Mesodermal cell (in vitro differentiated cells): ENCODE measurements at regions not wholly inside any gene's neighbourhood (a gene's known extent, or its start where the extent isn't known, plus 50 kb on each side); places are given as distances from the start of the nearest gene placed in this dataset.
"Not testable (repeated sequence)": the region's sequence is repeated elsewhere in the genome, so short reads cannot be mapped to it uniquely, and the experiment has no call there.

Experiments used
- H3K27ac ChIP-seq: 2 replicates; pipeline ENCODE4 v1.7.0; 2013; ENCODE audit warnings: mild to moderate bottlenecking, low read depth, low read length, moderate library complexity; ENCODE audit not compliant: severe bottlenecking
- H3K36me3 ChIP-seq: 2 replicates; pipeline ENCODE4 v1.7.1; 2013; ENCODE audit warnings: mild to moderate bottlenecking, low read length, moderate library complexity; ENCODE audit not compliant: control insufficient read depth, insufficient read depth
- H3K4me1 ChIP-seq: one replicate; pipeline ENCODE4 v1.7.1; 2013; ENCODE audit warnings: mild to moderate bottlenecking, low read length; ENCODE audit not compliant: insufficient read depth, control insufficient read depth, poor library complexity, severe bottlenecking
- H3K4me3 ChIP-seq: 2 replicates; pipeline ENCODE4 v1.7.0; 2013; ENCODE audit warnings: low read length, control low read depth, mild to moderate bottlenecking; ENCODE audit not compliant: insufficient read depth, poor library complexity, severe bottlenecking; ENCODE audit errors: extremely low read depth
- H3K9me3 ChIP-seq: 2 replicates; pipeline ENCODE4 v1.7.1; 2013; ENCODE audit warnings: mild to moderate bottlenecking, low read length, moderate library complexity; ENCODE audit not compliant: control insufficient read depth
- WGBS, 2 experiments: methylation state at CpG; one replicate each; pipeline ENCODE4 v1.1.5; 2013; ENCODE audit warnings: missing lambda C conversion rate in 2 of 2; ENCODE audit not compliant: insufficient coverage in 2 of 2; 5-methylcytosine and 5-hydroxymethylcytosine counted together

- Histone ChIP-seq H3K36me3 (no peaks in the 10 kb centered on the region), H3K27ac (no peak overlapping the region), H3K4me3 (no peak overlapping the region), H3K4me1 (peaks cover 12% of the 10 kb centered on the region), H3K9me3 (no peaks in the 10 kb centered on the region)
- 76 to 97% methylated on average over 5 to 7 of the region's 7 CpGs for WGBS, 2 experiments
Observed at GRCh38 chr2:235418918-235419317, 74.9 kb upstream of the AGAP1 start.

DNA sequence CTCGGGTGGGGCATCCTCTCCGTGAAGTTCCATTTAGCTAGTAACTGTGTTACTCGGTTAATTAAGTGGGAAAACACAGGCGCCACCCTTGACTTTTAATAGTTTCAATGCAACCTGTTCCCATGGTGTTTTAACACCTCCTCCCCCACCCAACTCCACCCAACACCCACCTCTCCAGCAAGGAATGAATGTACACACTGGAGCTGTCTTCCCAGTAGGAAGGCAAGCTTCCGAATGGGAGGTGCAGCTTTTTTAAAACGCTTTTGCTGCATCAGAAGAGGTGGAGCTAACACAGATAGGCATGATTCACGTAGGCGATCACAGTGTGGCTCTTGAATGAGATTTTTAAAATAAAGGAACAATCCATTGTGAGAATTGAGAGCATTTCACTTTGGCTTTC, 73.8 kb upstream of the AGAP1 start:
- Histone ChIP-seq H3K4me1 (peaks cover 12% of the 10 kb centered on the region), H3K9me3 (peaks cover 10% of the 10 kb centered on the region), H3K36me3 (no peaks in the 10 kb centered on the region), H3K4me3 (no peak overlapping the region), H3K27ac (no peak overlapping the region)
- 87 to 91% methylated on average over 6 to 8 of the region's 8 CpGs for WGBS, 2 experiments

DNA sequence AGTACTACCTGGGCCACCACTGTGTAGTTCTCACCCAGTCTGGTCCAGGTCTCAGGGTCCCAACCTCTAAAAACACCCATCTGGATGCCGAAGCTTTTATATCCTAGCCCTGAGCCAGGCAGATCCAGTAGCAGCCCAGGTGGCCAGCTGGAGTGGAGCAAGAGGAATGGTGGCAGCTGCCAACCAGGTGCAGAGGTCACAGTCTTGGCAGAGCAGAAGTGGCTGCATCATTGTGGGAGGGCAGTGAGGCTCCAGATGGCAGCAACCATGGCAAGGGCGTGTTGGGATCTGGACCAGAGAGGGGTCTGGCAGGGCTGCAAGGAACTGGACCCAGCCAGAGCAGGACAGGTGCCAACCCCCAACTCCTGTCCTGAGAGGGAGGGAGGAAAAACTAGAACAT, 72.2 kb upstream of the AGAP1 start:
- H3K4me1 ChIP-seq: peaks cover 10% of the 10 kb centered on the region
- 90 to 100% methylated on average over 1 to 2 of the region's 2 CpGs for whole genome bisulfite sequencing, 2 experiments
- peaks cover 10% of the 10 kb centered on the region for H3K9me3 ChIP-seq
- no peak overlapping the region for H3K27ac ChIP-seq
- no peaks in the 10 kb centered on the region for H3K36me3 ChIP-seq
- H3K4me3 ChIP-seq: no peak overlapping the region

GRCh38 chr2:235430366-235431083, 63.3 kb upstream of the AGAP1 start:
- 87 to 96% methylated on average over 5 of the region's 6 CpGs for WGBS, 2 experiments
- Histone ChIP-seq H3K9me3 (no peaks in the 10 kb centered on the region), H3K4me1 (no peaks in the 10 kb centered on the region)

DNA sequence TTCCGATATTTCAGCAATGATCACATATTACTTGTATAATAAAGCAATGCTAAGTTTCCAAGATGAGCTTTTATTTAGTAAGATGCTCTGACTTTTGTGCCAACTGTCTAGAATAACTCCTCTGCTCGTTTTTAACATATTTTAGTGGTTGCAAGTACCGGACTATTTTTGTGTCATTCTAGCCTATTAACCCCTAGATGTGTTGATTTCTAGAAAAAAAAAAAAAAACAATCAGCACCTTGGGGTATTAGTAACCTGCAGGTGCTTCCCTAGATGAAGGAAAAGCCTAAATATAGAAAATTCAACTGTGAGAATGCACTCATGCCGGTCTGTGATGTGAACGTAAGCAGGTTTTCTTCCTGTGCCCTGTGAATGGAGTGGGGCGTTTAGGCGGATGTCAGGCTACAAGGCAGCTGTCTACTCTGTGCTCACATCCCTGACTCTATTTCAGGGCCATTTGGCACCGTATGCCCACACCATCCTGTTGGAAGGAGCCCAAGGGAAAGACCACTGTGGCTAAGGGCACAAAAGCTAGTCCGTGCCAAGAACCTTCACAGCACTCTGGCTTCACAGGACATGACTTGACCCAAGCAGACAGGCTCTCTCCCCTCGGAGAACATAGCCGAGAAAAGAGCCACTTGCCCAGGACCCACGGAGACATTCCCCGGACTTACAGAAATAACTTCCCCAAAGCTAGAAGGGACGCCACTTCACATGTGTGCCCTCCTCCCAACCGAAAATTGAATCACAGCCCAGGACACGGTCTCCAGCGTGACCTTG, 60.9 kb upstream of the AGAP1 start:
- no peak overlapping the region for H3K27ac ChIP-seq
- H3K9me3 ChIP-seq: peaks cover 3% of the 10 kb centered on the region
- no peak overlapping the region for H3K4me3 ChIP-seq
- H3K36me3 ChIP-seq: no peaks in the 10 kb centered on the region
- WGBS, 2 experiments: 81 to 88% methylated on average over 4 to 10 of the region's 17 CpGs
- H3K4me1 ChIP-seq: no peaks in the 10 kb centered on the region

More at GRCh38 chr2:235430366-235431083, 63.3 kb upstream of the AGAP1 start:
- Histone ChIP-seq H3K4me3 (no peak overlapping the region), H3K36me3 (no peaks in the 10 kb centered on the region), H3K27ac (no peak overlapping the region)

GRCh38 chr2:235433860-235434259, 60.0 kb upstream of the AGAP1 start:
- WGBS, 2 experiments: 95 to 98% methylated on average over 3 to 4 of the region's 4 CpGs
- Histone ChIP-seq H3K4me3 (no peak overlapping the region), H3K27ac (no peak overlapping the region), H3K36me3 (no peaks in the 10 kb centered on the region), H3K9me3 (peaks cover 3% of the 10 kb centered on the region), H3K4me1 (no peaks in the 10 kb centered on the region)

DNA sequence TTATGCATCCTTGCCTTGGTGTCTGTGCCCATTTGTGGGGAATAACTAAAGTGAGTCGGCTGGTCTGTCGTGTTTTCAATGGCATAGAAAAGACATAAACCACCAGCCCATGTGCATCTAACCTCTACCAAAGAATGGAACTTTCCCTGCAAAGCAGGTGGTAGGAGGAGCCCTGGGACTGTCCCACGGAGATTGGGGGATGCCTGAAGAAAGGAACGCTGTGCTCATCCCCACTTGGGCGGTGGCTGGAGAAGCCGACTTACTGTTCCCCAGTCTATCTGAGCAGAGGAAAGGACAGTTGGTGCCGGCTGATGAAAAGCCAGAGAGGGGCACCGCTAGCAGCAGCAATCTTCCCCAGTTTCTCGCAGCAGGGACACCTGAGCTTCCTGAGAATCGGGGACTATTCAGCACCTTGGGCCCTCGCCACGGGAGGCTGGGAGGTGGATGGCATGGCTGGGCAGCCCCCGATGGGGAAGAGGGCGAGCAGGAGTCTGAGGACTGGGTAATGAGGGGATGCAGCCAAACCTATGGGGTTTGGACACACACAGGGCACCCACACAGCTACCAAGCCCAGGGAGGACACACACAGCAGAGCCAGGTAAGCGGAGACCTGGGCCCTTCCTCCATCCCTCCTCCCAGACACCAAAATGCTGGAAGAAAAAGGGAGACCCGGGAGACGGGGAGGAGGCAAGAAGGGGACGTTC, 53.7 kb upstream of the AGAP1 start:
- H3K27ac ChIP-seq: no peak overlapping the region
- no peak overlapping the region for H3K4me3 ChIP-seq
- no peaks in the 10 kb centered on the region for H3K4me1 ChIP-seq
- H3K36me3 ChIP-seq: no peaks in the 10 kb centered on the region
- H3K9me3 ChIP-seq: peaks cover 13% of the 10 kb centered on the region
- 83 to 84% methylated on average over 12 to 14 of the region's 18 CpGs for WGBS, 2 experiments

DNA sequence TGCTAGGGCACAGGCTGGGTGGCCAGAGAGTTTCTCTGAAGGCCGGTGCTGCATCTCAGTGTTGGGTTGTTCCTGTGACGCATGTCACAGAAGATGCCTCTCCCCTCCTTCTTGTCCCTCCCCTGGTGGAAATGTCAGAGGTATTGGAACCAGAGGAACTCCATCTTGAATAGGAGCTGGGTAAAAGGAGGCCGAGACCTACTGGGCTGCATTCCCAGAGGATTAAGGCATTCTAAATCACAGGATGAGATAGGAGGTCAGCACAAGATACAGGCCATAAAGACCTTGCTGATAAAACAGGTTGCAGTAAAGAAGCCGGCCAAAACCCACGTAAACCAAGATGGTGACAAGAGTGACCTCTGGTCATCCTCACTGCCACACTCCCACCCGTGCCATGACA, 50.3 kb upstream of the AGAP1 start:
- H3K4me3 ChIP-seq, H3K4me1 ChIP-seq, H3K27ac ChIP-seq, H3K36me3 ChIP-seq: not testable (repeated sequence)
- WGBS, 2 experiments: 85 to 96% methylated on average over 5 of the region's 6 CpGs
- peaks cover 10% of the 10 kb centered on the region for H3K9me3 ChIP-seq
